HL-60/S4 treated with retinoic acid at 250 ng/mL for 4 days and 3 days (cell line): ENCODE measurements at regions not wholly inside any gene's neighbourhood (a gene's known extent, or its start where the extent isn't known, plus 50 kb on each side); places are given as distances from the start of the nearest gene placed in this dataset.
"Not testable (repeated sequence)": the region's sequence is repeated elsewhere in the genome, so short reads cannot be mapped to it uniquely, and the experiment has no call there.

ENCODE experiments used
- in situ Hi-C: fragments of 300-500 bp; cut with MboI; formaldehyde crosslinking; loops from 2 replicates; pipeline ENCODE4 v1.7.0; 2022; ENCODE audit warnings: low sequenced_read_pairs

DNA sequence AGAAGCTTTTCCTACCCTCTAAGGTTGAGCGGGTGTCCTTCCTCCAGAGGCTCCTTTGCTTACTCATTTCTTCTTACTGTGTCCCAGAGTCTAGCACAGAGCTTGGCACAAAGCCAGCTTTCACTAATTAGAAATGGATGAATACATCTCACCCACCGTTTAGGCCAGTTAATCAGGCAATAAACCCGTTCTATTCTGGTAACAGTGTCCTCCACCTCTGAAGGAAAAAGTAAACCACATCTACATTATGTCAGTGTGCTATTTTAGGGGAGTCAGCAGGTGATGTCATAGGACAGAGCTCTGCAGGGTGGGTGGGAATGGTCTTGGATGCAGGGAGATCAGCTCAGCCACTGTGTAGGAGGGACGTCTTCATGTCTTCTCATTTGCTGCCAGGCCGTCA lies 109.2 kb downstream of the OSTF1 start:
- in situ Hi-C loops = loop anchor here (25.0 kb wide), 1 partner anchor 410 kb away; no protein-coding TSS in a partner anchor

DNA sequence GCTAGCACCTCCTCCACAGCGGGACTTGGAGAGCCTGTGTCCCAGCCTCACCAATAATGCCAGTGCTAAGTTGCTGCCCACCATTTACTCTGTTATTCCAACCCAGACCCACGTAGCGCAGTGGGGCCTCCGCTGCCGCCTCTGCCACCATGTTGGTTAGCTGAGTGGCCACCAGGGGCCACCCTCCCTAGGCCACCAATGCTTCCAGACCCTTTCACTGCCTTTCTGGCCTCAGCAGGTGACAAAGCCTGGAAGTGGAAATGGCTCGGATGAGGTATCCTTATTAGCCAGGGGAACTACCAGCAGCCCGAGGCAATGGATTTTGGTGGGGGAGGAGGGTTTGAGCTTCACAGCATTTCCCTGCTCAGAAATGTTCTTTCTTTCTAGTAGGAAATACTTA lies 110.1 kb downstream of the OSTF1 start:
- in situ Hi-C loops = loop anchor here (25.0 kb wide), 1 partner anchor 411 kb away; no protein-coding TSS in a partner anchor

- in situ Hi-C loops = no loop called here
These were observed 112.7 kb downstream of the OSTF1 start for GRCh38 chr9:75200892-75201470.

DNA sequence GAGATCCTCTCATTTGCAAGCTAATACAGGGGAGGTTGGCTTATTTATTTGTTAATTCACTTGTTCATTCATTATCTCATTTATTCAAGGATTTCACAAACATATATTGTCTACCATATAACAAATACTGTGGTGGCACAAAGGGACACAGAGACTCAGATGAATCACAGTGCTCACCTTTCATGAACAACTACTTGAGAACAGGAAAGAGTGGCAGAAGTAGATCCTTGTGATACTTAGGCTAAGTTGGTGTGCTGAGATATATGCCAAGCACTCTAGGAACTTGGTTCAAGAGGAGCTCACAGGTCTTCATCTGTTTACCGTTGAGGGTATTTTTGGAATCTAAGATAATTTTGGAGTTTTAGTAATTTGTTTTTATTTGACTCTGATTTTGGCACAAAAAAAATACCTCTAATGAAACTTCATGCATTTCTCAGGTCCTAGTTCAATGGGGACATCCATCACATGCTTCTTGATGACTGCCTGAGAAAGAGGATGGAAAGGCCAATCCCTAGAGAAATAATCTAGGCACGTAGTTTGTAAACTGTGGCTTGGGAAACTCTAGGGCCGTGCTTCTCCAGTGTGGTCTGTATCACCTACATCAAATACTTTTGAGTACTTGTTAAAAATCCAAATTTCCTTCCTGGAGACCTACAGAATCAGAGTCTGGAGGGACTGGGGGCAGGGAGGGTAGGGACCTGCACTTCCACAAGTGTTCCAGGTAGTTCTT lies 113.3 kb downstream of the OSTF1 start:
- in situ Hi-C loops = no loop called here

DNA sequence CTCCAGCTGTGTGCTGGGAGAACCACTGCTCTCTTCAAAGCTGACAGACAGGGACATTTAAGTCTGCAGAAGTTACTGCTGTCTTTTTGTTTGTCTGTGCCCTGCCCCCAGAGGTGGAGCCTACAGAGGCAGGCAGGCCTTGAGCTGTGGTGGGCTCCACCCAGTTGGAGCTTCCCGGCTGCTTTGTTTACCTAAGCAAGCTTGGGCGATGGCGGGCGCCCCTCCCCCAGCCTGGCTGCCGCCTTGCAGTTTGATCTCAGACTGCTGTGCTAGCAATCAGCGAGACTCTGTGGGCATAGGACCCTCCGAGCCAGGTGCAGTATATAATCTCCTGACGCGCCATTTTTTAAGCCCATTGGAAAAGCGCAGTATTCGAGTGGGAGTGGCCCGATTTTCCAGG lies 119.7 kb downstream of the OSTF1 start:
- in situ Hi-C loops = not testable (repeated sequence)

GRCh38 chr9:75210215-75210614 lies 121.9 kb downstream of the OSTF1 start:
- in situ Hi-C loops = no loop called here

DNA sequence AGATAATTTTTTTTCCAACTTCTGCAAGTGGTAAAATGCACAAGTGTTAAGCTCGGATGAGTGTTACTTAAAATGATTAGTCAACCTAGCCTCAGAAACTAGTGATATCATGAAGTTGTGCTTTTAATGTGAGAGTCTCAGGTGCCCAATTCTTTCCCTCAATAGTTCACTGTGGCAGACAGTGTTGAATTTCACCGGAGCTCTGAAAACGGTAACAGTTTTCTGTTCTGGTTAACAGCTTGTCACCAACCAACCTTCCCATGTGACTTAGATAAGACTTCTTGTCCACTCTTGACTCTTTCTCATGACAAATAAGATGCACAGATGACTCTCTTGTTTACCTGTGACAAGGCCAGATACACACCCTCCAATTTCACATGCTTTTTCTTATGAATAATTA lies 125.5 kb downstream of the OSTF1 start:
- in situ Hi-C loops = no loop called here

DNA sequence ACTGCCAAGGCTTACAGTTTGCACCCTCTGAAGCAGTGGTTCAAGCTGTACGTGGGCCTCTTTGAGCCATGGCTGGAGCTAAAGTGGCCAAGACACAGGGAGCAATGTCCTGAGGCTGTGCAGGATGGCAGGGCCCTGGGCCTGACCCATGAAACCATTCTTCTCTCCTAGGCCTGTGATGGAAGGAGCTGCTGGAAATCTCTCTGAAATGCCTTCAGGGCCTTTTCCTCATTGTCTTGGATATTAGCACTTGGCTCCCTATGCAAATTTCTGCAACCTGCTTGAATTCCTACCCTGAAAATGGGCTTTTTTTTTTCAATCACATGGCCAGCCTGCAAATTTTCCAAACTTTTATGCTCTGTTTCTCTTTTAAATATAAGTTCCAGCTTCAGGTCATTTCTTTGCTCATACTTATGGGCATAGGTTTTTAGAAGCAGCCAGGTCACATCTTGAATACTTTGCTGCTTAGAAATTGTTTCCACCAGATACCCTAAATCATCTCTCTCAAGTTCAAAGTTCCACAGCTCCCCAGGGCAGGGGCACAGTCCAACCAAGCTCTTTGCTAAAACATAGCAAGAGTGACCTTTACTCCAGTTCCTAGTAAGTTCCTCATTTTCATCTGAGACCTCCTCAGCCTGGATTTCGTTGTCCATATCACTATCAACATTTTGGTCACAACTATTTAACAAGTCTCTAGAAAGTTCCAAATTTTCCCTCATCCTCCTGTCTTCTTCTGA lies 138.3 kb downstream of the OSTF1 start:
- in situ Hi-C loops = no loop called here

DNA sequence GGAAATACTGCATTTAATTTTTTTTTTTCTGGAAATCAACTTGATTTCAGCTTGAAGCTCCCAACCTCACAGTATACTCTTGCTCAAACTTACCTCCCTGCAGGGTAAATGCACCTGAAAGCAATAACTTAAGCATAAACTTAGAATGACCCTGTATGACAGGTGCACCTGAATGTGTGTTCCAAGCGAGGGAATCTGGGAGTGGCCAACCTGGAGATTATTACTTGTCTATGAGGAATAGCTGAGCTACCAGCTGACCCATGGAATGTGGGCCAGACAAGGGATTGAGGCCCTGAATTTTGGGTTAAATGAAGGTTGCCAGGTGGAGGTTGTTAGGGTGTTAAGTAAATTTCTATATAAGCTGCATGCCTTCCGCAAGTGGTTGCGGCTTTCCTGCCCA lies 140.6 kb downstream of the OSTF1 start:
- in situ Hi-C loops = no loop called here

GRCh38 chr9:75229605-75230332 lies 141.5 kb downstream of the OSTF1 start:
- in situ Hi-C loops = no loop called here

- in situ Hi-C loops = no loop called here
These were observed 142.2 kb downstream of the OSTF1 start for GRCh38 chr9:75230469-75230868.

DNA sequence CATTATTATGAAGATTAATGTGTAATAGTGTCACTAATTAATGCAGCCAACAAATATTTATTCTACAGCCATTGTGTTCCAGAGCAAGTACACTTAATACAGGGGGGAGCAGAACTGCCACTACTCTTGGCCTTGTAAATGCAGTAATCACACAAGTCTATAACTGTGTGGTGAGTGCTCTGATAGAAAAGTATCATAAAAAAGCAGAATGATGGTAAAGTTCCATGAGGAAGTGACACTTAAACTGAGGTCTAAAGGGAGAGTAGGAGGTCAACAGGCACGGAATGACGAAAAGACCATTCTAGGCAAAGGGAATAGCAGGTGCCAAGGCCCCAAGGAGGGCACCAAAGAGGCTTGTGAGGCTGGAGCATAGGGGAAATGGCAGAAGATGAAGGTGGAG lies 142.9 kb downstream of the OSTF1 start:
- in situ Hi-C loops = no loop called here

GRCh38 chr9:75233011-75233410 lies 144.7 kb downstream of the OSTF1 start:
- in situ Hi-C loops = no loop called here

DNA sequence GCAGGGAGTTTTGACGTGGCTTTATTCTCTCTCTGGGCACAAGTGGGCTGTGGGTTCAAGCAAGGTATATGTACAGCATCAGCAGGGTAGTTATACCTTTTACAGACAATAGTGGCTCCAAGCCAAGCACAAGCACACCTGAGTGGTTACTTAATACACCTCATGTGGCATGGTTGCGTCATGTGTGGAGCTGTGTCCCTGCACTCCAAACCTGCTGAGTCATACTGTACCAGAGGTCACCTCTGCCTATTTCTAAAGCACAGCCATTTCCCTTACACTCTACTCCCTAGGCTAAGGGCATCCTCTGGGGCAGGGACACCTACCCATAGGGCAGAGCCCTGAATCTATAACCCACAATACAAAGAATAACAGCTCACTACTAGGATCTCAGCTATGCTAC lies 147.3 kb downstream of the OSTF1 start:
- in situ Hi-C loops = no loop called here

GRCh38 chr9:75238311-75238976 lies 150.1 kb downstream of the OSTF1 start:
- in situ Hi-C loops = no loop called here

GRCh38 chr9:75239176-75239575 lies 150.9 kb downstream of the OSTF1 start:
- in situ Hi-C loops = no loop called here

- in situ Hi-C loops = no loop called here
These were observed 154.1 kb downstream of the OSTF1 start for GRCh38 chr9:75242426-75242825.

- in situ Hi-C loops = no loop called here
These were observed 158.6 kb downstream of the OSTF1 start for GRCh38 chr9:75246949-75247348.

DNA sequence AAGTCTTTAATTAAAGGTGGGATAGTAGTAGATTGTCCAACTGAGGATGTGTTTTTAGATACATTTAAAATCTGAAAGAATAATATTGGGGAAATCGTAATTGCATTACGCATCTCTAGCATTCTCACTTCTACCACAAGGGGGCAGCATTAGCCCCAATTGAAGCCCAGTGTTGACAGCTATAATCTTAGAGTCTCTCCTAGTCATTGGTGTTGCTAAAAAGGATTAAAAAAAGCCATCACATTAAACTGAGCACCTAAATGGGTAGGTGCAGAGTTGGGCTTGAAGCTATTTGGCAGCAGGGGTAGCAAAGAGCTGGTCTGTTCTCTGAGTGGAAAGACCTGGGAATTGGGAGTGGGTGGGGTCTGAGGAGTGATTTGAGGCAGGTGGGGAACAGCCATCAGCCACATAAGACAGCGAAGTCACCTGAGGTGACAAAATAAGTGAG lies 177.2 kb downstream of the OSTF1 start:
- in situ Hi-C loops = no loop called here

- in situ Hi-C loops = no loop called here
These were observed 180.9 kb downstream of the OSTF1 start for GRCh38 chr9:75269197-75269596.

DNA sequence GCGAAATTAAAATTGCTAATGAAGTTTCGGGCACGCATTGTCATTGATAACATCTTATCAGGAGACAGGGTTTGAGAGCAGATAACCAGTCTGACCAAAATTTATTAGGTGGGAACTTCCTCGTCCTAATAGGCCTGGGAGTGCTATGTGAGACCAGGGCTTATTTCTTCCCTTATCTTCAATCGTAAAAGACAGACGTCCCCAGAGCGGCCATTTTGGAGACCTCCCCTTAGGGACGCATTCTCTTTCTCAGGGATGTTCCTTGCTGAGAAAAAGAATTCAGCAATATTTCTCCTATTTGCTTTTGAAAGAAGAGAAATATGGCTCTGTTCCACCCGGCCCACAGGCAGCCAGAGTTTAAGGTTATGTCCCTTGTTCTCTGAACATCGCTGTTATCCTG lies 184.7 kb downstream of the OSTF1 start:
- in situ Hi-C loops = not testable (repeated sequence)
